ENCODE measurements at regions not wholly inside any gene's neighbourhood (a gene's known extent, or its start where the extent isn't known, plus 50 kb on each side); places are given as distances from the start of the nearest gene placed in this dataset.

DNA sequence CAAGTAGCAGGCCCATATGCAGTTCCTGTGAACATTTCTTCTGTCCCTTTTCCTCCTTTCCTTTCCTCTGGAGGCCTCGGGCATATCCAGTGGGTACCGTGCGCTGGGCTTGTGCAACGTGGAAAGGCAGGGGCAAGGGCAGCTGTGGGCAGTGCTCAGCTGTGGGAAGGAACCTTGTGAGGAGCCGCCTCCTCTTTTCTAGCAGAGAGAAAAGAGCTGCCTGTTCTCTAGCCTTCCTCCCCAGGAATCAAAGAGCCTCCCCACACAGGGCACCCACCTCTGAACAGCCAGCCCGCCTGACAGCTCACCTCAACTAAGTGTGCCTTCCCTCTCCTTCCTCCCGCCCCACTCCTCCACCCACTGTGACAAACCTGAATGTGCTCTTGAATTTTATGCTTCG is 143.3 kb upstream of the HDDC2 start:
- Histone ChIP-seq H3K79me2 (ENCODE audit: control insufficient read depth, insufficient read depth, low read length) (no peaks in the 10 kb centered on the region), H3K4me2 (ENCODE audit: insufficient read depth, low read length) (no peak overlapping the region), H3K9me3 (replicated peaks; ENCODE audit: control insufficient read depth, insufficient read depth, low read length) (no peaks in the 10 kb centered on the region), H3K27me3 (ENCODE audit: control insufficient read depth in 2 of 2, insufficient read depth in 2 of 2, low read length in 2 of 2) (peaks cover 4 to 16% of the 10 kb centered on the region in 2 experiments), H3K4me1 (ENCODE audit: control insufficient read depth, extremely low read depth, insufficient read depth, low read length) (no peaks in the 10 kb centered on the region), H3K27ac (ENCODE audit: insufficient read depth, low read depth, low read length) (no peak overlapping the region), H3K9me1 (replicated peaks; ENCODE audit: control insufficient read depth, extremely low read depth, insufficient read depth, low read length) (no peaks in the 10 kb centered on the region), H2AFZ (ENCODE audit: low read depth, low read length) (no peak overlapping the region), H4K20me1 (replicated peaks; ENCODE audit: control insufficient read depth, extremely low read depth, insufficient read depth, low read length) (no peaks in the 10 kb centered on the region), H3K36me3 (ENCODE audit: control insufficient read depth in 2 of 2, extremely low read depth in 1 of 2, insufficient read depth in 2 of 2, low read length in 2 of 2) (no peaks in the 10 kb centered on the region), H3K9ac (replicated peaks; ENCODE audit: extremely low read depth, insufficient read depth, low read length) (no peak overlapping the region), H3K4me3 (replicated peaks in 1 of 3; ENCODE audit: insufficient read depth in 1 of 3, low read depth in 1 of 3, low read length in 3 of 3) (no peak overlapping the region)
- dilution Hi-C loops (cut with MboI; ENCODE audit: extremely low pct_ligation_motif_present, low sequenced_read_pairs), result no loop called here
- TF ChIP-seq MYC (IDR thresholded peaks at IDR 0.05; ENCODE audit: low read depth, low read length), result no peak
- no peak for TF ChIP-seq EZH2 (IDR thresholded peaks at IDR 0.05; ENCODE audit: borderline replicate concordance, low read depth, low read length, severe bottlenecking)
- no peak for TF ChIP-seq JUN (IDR thresholded peaks at IDR 0.05; ENCODE audit: borderline replicate concordance, insufficient read depth, insufficient read length, low read depth)
- BruUV-seq (replicated peaks), result no TSS peak
- CTCF ChIA-PET, result no interaction called here
- no peak for FAIRE-seq
- no peak for DNase-seq (ENCODE audit: low read depth, low spot score)
- intact Hi-C loops (cut with micrococcal nuclease), result no loop called here
- POLR2A ChIA-PET, result no interaction called here

GRCh38 chr6:125446011-125446410 is 144.2 kb upstream of the HDDC2 start:
- no TSS peak for BruUV-seq (replicated peaks)
- no peak for DNase-seq (ENCODE audit: low read depth, low spot score)
- Histone ChIP-seq H3K27me3 (ENCODE audit: control insufficient read depth in 2 of 2, insufficient read depth in 2 of 2, low read length in 2 of 2) (peaks cover 4 to 16% of the 10 kb centered on the region in 2 experiments), H2AFZ (ENCODE audit: low read depth, low read length) (no peak overlapping the region), H4K20me1 (replicated peaks; ENCODE audit: control insufficient read depth, extremely low read depth, insufficient read depth, low read length) (no peaks in the 10 kb centered on the region), H3K4me1 (ENCODE audit: control insufficient read depth, extremely low read depth, insufficient read depth, low read length) (no peaks in the 10 kb centered on the region), H3K79me2 (ENCODE audit: control insufficient read depth, insufficient read depth, low read length) (no peaks in the 10 kb centered on the region), H3K36me3 (ENCODE audit: control insufficient read depth in 2 of 2, extremely low read depth in 1 of 2, insufficient read depth in 2 of 2, low read length in 2 of 2) (no peaks in the 10 kb centered on the region), H3K9me1 (replicated peaks; ENCODE audit: control insufficient read depth, extremely low read depth, insufficient read depth, low read length) (no peaks in the 10 kb centered on the region), H3K9ac (replicated peaks; ENCODE audit: extremely low read depth, insufficient read depth, low read length) (no peak overlapping the region), H3K4me2 (ENCODE audit: insufficient read depth, low read length) (no peak overlapping the region), H3K9me3 (replicated peaks; ENCODE audit: control insufficient read depth, insufficient read depth, low read length) (no peaks in the 10 kb centered on the region), H3K27ac (ENCODE audit: insufficient read depth, low read depth, low read length) (no peak overlapping the region), H3K4me3 (replicated peaks in 1 of 3; ENCODE audit: insufficient read depth in 1 of 3, low read depth in 1 of 3, low read length in 3 of 3) (no peak overlapping the region)
- TF ChIP-seq POLR2A (IDR thresholded peaks at IDR 0.05; ENCODE audit: low read depth, low read length), result no peak
- no peak for TF ChIP-seq FOS (IDR thresholded peaks at IDR 0.05; ENCODE audit: borderline replicate concordance, insufficient read depth, low read length)
- TF ChIP-seq, protein P1, sequence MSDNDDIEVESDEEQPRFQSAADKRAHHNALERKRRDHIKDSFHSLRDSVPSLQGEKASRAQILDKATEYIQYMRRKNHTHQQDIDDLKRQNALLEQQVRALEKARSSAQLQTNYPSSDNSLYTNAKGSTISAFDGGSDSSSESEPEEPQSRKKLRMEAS (IDR thresholded peaks at IDR 0.05; ENCODE audit: insufficient read depth, insufficient read length), result no peak
- no peak for TF ChIP-seq POLR2AphosphoS5 (IDR thresholded peaks at IDR 0.05; ENCODE audit: insufficient read depth, low read depth, low read length)
- no peak for TF ChIP-seq JUN (IDR thresholded peaks at IDR 0.05; ENCODE audit: borderline replicate concordance, insufficient read depth, insufficient read length, low read depth)
- TF ChIP-seq, protein P2, sequence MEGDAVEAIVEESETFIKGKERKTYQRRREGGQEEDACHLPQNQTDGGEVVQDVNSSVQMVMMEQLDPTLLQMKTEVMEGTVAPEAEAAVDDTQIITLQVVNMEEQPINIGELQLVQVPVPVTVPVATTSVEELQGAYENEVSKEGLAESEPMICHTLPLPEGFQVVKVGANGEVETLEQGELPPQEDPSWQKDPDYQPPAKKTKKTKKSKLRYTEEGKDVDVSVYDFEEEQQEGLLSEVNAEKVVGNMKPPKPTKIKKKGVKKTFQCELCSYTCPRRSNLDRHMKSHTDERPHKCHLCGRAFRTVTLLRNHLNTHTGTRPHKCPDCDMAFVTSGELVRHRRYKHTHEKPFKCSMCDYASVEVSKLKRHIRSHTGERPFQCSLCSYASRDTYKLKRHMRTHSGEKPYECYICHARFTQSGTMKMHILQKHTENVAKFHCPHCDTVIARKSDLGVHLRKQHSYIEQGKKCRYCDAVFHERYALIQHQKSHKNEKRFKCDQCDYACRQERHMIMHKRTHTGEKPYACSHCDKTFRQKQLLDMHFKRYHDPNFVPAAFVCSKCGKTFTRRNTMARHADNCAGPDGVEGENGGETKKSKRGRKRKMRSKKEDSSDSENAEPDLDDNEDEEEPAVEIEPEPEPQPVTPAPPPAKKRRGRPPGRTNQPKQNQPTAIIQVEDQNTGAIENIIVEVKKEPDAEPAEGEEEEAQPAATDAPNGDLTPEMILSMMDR (IDR thresholded peaks at IDR 0.05; ENCODE audit: extremely low read depth in 1 of 2, insufficient read depth in 1 of 2, low read depth in 1 of 2, low read length in 2 of 2), result no peak
- no peak for TF ChIP-seq EZH2 (IDR thresholded peaks at IDR 0.05; ENCODE audit: borderline replicate concordance, low read depth, low read length, severe bottlenecking)
- TF ChIP-seq MYC (IDR thresholded peaks at IDR 0.05; ENCODE audit: low read depth, low read length), result no peak
- TF ChIP-seq GATA2 (IDR thresholded peaks at IDR 0.05; ENCODE audit: insufficient read depth, insufficient read length, low read depth, low read length), result no peak
- intact Hi-C loops (cut with micrococcal nuclease) (loop anchor here (1.0 kb wide), 1 partner anchor 26 kb away; no protein-coding TSS in a partner anchor), dilution Hi-C loops (cut with MboI; ENCODE audit: extremely low pct_ligation_motif_present, low sequenced_read_pairs) (no loop called here)
- POLR2A ChIA-PET, result no interaction called here
- CTCF ChIA-PET, result no interaction called here
- no peak for FAIRE-seq

Measured in endothelial cell of umbilical vein (primary cell).